HEK293 (cell line): ENCODE measurements at regions not wholly inside any gene's neighbourhood (a gene's known extent, or its start where the extent isn't known, plus 50 kb on each side); places are given as distances from the start of the nearest gene placed in this dataset.

Source experiments
- CTCF ChIA-PET: fragments of 350-600 bp; formaldehyde crosslinking; extraction: SDS; loops from one replicate; lab custom pipeline; 2021; ENCODE audit warnings: antibody characterized with exemption; lab: Yijun Ruan, JAX
- POLR2A ChIA-PET: fragments of 300-600 bp; formaldehyde crosslinking; extraction: SDS; loops from one replicate; lab custom pipeline; 2020; ENCODE audit warnings: antibody characterized with exemption, inconsistent platforms; lab: Yijun Ruan, JAX
- H3K27ac ChIP-seq: fragments of 200-500 bp; sonication (Bioruptor generic); 2 replicates; pipeline ENCODE4 v1.5.1; 2014; ENCODE audit warnings: low read depth, low read length, control low read depth, inconsistent platforms; ENCODE audit errors: extremely low read depth
- H3K36me3 ChIP-seq, 2 experiments: fragments of 200-500 bp in 1 of 2; sonication (Bioruptor generic) in 1 of 2; 1 replicate in 1 of 2; 2 replicates in 1 of 2; pipeline ENCODE4 v1.5.1; 2014 to 2017; ENCODE audit warnings: inconsistent platforms in 2 of 2, low read length in 2 of 2; ENCODE audit not compliant: control insufficient read depth in 2 of 2, insufficient read depth in 1 of 2
- H3K4me1 ChIP-seq: fragments of 200-500 bp; sonication (Bioruptor generic); 2 replicates; pipeline ENCODE4 v1.5.1; 2014; ENCODE audit warnings: mild to moderate bottlenecking, low read length, inconsistent platforms; ENCODE audit not compliant: control insufficient read depth, insufficient read depth
- H3K4me3 ChIP-seq: 2 replicates; pipeline ENCODE4 v1.5.1; 2011; ENCODE audit warnings: low read depth, mild to moderate bottlenecking, control low read depth, low read length, moderate library complexity
- H3K9me3 ChIP-seq: fragments of 200-500 bp; sonication (Bioruptor generic); 2 replicates; pipeline ENCODE4 v1.5.1; 2014; ENCODE audit warnings: low read depth, low read length, inconsistent platforms; ENCODE audit not compliant: control insufficient read depth, insufficient read depth
- KLF8 ChIP-seq: fragments of 450-650 bp; formaldehyde crosslinking; IDR thresholded peaks from 2 replicates; pipeline ENCODE4 v1.5.1; 2016; ENCODE audit warnings: missing biosample characterization, missing genetic modification characterization
- KLF9 ChIP-seq: fragments of 450-650 bp; formaldehyde crosslinking; IDR thresholded peaks from 2 replicates; pipeline ENCODE4 v1.5.1; 2016; ENCODE audit warnings: missing biosample characterization, missing genetic modification characterization, low read depth
- YY2 ChIP-seq: fragments of 450-650 bp; formaldehyde crosslinking; IDR thresholded peaks from 2 replicates; pipeline ENCODE4 v1.5.1; 2016; ENCODE audit warnings: missing biosample characterization, missing genetic modification characterization
- ZBTB48 ChIP-seq: fragments of 450-650 bp; formaldehyde crosslinking; IDR thresholded peaks from 2 replicates; pipeline ENCODE4 v1.5.1; 2016; ENCODE audit warnings: missing biosample characterization, missing genetic modification characterization
- ZNF274 ChIP-seq, 2 experiments: fragments of 200-500 bp in 1 of 2; fragments of 450-650 bp in 1 of 2; sonication (Bioruptor generic) in 1 of 2; formaldehyde crosslinking in 1 of 2; IDR thresholded peaks; 2 replicates each; pipeline versions ENCODE4 v1.5.1 to v1.6.1; 2014 to 2016; ENCODE audit warnings: borderline replicate concordance in 1 of 2, inconsistent platforms in 1 of 2, low read length in 1 of 2, missing biosample characterization in 1 of 2, missing genetic modification characterization in 1 of 2
- ZNF324 ChIP-seq: fragments of 450-650 bp; formaldehyde crosslinking; IDR thresholded peaks from 2 replicates; pipeline ENCODE4 v1.5.1; 2016; ENCODE audit warnings: missing biosample characterization, missing genetic modification characterization
- ZNF391 ChIP-seq: fragments of 450-650 bp; formaldehyde crosslinking; IDR thresholded peaks from 2 replicates; pipeline ENCODE4 v1.5.1; 2016; ENCODE audit warnings: low read depth, missing biosample characterization, missing genetic modification characterization, borderline replicate concordance
- ZNF529 ChIP-seq: fragments of 450-650 bp; formaldehyde crosslinking; IDR thresholded peaks from 2 replicates; pipeline ENCODE4 v1.5.1; 2017; ENCODE audit warnings: missing genetic modification characterization, missing biosample characterization; ENCODE audit not compliant: insufficient replicate concordance
- ZNF596 ChIP-seq: fragments of 450-650 bp; IDR thresholded peaks from 2 replicates; pipeline ENCODE4 v1.5.0; 2018; ENCODE audit warnings: missing biosample characterization, mild to moderate bottlenecking, missing genetic modification characterization, moderate library complexity
- ZNF623 ChIP-seq: fragments of 450-650 bp; formaldehyde crosslinking; IDR thresholded peaks from 2 replicates; pipeline ENCODE4 v1.5.1; 2016; ENCODE audit warnings: missing biosample characterization, missing genetic modification characterization
- ZNF624 ChIP-seq: fragments of 450-650 bp; formaldehyde crosslinking; IDR thresholded peaks from 2 replicates; pipeline ENCODE4 v1.5.1; 2017; ENCODE audit warnings: missing biosample characterization, missing genetic modification characterization
- ZNF843 ChIP-seq: fragments of 450-650 bp; formaldehyde crosslinking; IDR thresholded peaks from 2 replicates; pipeline ENCODE4 v1.5.1; 2016; ENCODE audit warnings: missing biosample characterization, missing genetic modification characterization
- TF ChIP-seq, protein P1 (sequence below): sonication (generic); formaldehyde crosslinking; IDR thresholded peaks from 2 replicates; pipeline ENCODE4 v1.8.1; 2022; ENCODE audit warnings: mild to moderate bottlenecking, moderate library complexity, missing genetic modification reagents
- TF ChIP-seq, protein P2 (sequence below): fragments of 450-650 bp; formaldehyde crosslinking; IDR thresholded peaks from 2 replicates; pipeline ENCODE4 v1.5.1; 2016; ENCODE audit warnings: missing biosample characterization, missing genetic modification characterization
- TF ChIP-seq, protein P3 (sequence below): fragments of 450-650 bp; formaldehyde crosslinking; conservative IDR thresholded peaks from 2 replicates; pipeline ENCODE4 v1.5.1; 2016; ENCODE audit warnings: low read depth, missing biosample characterization, missing genetic modification characterization

DNA sequence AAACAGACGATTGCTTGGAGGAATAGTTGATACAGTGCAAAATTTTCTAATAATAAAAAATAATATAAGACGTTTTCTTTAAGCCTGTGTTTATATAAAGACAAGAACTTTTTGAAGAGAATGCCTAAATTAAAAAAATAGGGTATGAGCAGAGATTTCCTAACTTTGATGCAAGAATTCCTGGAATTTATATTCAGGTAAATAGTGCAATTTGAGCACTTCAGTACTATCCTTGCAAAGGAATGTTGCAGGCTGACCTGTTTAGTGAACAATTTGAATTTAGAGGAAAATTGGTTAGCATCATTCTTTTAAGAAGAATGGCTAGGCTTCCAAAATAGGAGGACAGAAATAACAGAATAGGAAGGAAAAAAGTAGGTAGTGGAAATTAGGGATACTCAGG is 1172.3 kb downstream of the HACE1 start:
- Histone ChIP-seq H3K27ac (no peak overlapping the region), H3K36me3 (no peaks in the 10 kb centered on the region), H3K4me3 (no peak overlapping the region), H3K9me3 (no peaks in the 10 kb centered on the region), H3K4me1 (no peaks in the 10 kb centered on the region)
- TF ChIP-seq YY2 (tag by site-specific recombination), result no peak
- no peak for TF ChIP-seq ZNF274 (IDR thresholded peaks at IDR 0.05; ENCODE audit: low read length)
- no peak for TF ChIP-seq ZNF274 (tag by site-specific recombination; IDR thresholded peaks at IDR 0.05; ENCODE audit: borderline replicate concordance)
- TF ChIP-seq ZBTB48 (tag by site-specific recombination), result no peak
- TF ChIP-seq KLF9, result no peak
- TF ChIP-seq ZNF624 (tag by site-specific recombination), result no peak
- TF ChIP-seq ZNF623 (tag by site-specific recombination), result no peak
- TF ChIP-seq ZNF391 (tag by site-specific recombination), result no peak
- no peak for TF ChIP-seq ZNF324 (tag by site-specific recombination)
- TF ChIP-seq ZNF843 (tag by site-specific recombination), result no peak
- no peak for TF ChIP-seq ZNF529 (tag by site-specific recombination)
- ChIA-PET POLR2A (no interaction called here), CTCF (no interaction called here)

DNA sequence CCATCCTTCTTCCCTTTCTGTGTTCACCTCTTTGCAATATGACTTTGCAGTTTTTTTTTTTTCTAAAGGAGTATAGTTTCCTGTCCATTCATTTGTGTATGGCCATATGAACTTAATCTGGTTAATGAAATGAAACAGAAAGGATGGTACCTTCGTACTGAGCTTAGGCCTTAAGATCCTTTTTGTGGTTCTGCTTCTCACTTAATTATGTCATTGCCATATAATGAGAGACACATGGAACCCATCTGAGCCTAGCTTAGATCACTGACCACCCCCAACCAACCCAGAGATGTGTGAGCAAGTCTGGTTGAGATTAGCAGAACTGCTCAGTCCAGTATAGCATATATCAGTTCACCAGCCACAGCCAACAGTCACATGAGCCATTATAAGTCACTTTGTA is 1179.6 kb downstream of the HACE1 start:
- Histone ChIP-seq H3K4me3 (no peak overlapping the region), H3K4me1 (no peaks in the 10 kb centered on the region), H3K36me3 (no peaks in the 10 kb centered on the region), H3K9me3 (no peaks in the 10 kb centered on the region), H3K27ac (no peak overlapping the region)
- CTCF ChIA-PET, result interaction anchor here (0.7 kb wide), 1 partner anchor 827 kb away, joined by 4 read pairs; no protein-coding TSS in a partner anchor
- POLR2A ChIA-PET, result no interaction called here
- TF ChIP-seq, protein P1, sequence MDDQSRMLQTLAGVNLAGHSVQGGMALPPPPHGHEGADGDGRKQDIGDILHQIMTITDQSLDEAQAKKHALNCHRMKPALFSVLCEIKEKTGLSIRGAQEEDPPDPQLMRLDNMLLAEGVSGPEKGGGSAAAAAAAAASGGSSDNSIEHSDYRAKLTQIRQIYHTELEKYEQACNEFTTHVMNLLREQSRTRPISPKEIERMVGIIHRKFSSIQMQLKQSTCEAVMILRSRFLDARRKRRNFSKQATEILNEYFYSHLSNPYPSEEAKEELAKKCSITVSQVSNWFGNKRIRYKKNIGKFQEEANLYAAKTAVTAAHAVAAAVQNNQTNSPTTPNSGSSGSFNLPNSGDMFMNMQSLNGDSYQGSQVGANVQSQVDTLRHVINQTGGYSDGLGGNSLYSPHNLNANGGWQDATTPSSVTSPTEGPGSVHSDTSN (CRISPR knock-in tag), result no peak
- TF ChIP-seq, protein P2, sequence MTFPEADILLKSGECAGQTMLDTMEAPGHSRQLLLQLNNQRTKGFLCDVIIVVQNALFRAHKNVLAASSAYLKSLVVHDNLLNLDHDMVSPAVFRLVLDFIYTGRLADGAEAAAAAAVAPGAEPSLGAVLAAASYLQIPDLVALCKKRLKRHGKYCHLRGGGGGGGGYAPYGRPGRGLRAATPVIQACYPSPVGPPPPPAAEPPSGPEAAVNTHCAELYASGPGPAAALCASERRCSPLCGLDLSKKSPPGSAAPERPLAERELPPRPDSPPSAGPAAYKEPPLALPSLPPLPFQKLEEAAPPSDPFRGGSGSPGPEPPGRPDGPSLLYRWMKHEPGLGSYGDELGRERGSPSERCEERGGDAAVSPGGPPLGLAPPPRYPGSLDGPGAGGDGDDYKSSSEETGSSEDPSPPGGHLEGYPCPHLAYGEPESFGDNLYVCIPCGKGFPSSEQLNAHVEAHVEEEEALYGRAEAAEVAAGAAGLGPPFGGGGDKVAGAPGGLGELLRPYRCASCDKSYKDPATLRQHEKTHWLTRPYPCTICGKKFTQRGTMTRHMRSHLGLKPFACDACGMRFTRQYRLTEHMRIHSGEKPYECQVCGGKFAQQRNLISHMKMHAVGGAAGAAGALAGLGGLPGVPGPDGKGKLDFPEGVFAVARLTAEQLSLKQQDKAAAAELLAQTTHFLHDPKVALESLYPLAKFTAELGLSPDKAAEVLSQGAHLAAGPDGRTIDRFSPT, result no peak
- TF ChIP-seq KLF8 (tag by site-specific recombination), result no peak
- TF ChIP-seq, protein P3, sequence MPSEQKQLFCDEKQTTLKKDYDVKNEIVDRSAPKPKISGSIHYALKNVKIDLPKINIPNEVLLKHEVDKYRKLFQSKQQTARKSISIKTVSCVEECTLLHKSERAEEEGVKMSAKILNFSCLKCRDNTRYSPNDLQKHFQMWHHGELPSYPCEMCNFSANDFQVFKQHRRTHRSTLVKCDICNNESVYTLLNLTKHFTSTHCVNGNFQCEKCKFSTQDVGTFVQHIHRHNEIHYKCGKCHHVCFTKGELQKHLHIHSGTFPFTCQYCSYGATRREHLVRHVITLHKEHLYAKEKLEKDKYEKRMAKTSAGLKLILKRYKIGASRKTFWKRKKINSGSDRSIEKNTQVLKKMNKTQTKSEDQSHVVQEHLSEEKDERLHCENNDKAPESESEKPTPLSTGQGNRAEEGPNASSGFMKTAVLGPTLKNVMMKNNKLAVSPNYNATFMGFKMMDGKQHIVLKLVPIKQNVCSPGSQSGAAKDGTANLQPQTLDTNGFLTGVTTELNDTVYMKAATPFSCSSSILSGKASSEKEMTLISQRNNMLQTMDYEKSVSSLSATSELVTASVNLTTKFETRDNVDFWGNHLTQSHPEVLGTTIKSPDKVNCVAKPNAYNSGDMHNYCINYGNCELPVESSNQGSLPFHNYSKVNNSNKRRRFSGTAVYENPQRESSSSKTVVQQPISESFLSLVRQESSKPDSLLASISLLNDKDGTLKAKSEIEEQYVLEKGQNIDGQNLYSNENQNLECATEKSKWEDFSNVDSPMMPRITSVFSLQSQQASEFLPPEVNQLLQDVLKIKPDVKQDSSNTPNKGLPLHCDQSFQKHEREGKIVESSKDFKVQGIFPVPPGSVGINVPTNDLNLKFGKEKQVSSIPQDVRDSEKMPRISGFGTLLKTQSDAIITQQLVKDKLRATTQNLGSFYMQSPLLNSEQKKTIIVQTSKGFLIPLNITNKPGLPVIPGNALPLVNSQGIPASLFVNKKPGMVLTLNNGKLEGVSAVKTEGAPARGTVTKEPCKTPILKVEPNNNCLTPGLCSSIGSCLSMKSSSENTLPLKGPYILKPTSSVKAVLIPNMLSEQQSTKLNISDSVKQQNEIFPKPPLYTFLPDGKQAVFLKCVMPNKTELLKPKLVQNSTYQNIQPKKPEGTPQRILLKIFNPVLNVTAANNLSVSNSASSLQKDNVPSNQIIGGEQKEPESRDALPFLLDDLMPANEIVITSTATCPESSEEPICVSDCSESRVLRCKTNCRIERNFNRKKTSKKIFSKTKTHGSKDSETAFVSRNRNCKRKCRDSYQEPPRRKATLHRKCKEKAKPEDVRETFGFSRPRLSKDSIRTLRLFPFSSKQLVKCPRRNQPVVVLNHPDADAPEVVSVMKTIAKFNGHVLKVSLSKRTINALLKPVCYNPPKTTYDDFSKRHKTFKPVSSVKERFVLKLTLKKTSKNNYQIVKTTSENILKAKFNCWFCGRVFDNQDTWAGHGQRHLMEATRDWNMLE, result no peak
- TF ChIP-seq ZNF596 (tag by site-specific recombination), result no peak
